ENCODE measurements at regions not wholly inside any gene's neighbourhood (a gene's known extent, or its start where the extent isn't known, plus 50 kb on each side); places are given as distances from the start of the nearest gene placed in this dataset.

DNA sequence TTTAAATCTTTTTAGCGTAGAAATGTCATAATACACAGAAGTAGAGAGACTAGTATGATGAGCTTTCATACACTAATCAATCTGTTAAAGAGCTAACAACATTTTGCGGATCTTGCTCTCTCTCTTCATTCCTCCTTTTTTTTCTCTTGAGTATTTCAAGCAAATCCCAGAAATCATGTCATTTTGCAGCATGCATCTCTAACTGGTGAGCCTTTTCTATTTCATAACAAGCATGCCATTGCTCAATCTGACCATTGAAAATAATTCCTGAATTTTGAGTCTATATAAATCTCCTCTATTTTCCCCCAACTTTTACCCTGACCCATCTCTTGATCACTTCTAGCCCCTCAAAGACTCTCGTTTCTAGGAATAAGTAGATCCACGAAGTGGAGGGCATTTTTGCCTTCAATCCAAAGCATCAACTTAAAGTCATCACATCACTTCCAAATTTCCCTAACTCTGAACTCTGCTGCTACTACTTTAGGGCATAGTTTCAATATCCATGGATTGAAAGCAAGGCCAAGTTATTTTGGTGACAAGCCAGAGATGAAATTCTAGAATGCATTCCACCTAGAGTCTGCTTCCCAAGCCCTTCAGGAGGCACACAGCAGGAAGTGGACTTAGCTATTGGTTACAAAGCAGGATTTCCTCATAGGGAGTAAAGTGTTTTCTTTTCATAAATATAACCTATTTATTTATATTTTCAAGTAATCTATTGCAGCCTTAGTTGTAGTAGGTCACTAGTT is 253.5 kb upstream of the ZPLD1 start:
- no peak for DNase-seq (ENCODE audit: low read depth in 2 of 2)

- DNase-seq (ENCODE audit: low read depth in 2 of 2): no peak
Observed at GRCh38 chr3:102182162-102182561, 252.7 kb upstream of the ZPLD1 start.

- DNase-seq (ENCODE audit: low read depth in 2 of 2): no peak
Observed at GRCh38 chr3:102183186-102183585, 251.6 kb upstream of the ZPLD1 start.

DNA sequence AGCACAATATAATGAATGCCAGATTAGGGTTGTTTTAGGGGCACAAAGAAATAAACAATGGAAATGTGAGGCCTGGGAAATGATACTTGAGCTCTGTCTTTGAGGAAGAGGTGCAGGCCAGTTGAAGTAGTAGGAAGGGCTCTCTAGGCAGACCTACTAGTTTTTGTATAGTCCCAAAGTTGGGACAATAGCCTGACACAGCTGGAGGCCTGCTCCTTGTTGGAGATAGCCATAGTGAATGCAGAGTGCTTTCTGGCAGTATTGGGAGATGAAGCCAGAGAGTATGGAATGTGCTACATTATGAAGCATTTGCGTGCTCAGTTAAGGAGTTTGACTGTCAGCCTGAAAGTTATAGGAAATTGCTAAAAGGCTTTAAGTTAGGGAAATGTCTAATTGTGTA is 251.2 kb upstream of the ZPLD1 start:
- DNase-seq (ENCODE audit: low read depth in 2 of 2): no peak

- DNase-seq (ENCODE audit: low read depth in 2 of 2): no peak
Observed at GRCh38 chr3:102189541-102189940, 245.3 kb upstream of the ZPLD1 start.

- DNase-seq (ENCODE audit: low read depth in 2 of 2): no peak
Observed at GRCh38 chr3:102189956-102190723, 244.7 kb upstream of the ZPLD1 start.

DNA sequence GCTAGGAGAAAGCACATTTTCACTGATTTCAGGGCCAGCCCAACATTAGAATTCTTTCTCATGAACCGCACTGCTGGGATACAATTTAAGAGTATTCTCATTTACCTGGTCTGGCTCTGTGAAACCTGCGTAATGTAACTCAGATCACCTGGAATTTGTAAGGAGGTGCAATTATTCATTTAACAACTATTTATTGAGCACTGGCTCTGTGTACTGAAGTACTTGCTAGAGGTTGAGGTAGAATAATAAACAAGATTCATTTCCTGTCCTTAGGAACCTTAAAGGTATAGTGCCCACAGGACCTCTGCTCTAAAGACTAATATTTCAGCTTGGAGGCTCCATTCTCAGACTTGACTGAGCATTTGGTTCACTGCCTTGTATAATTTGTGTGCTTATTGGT is 242.2 kb upstream of the ZPLD1 start:
- no peak for DNase-seq (ENCODE audit: low read depth in 2 of 2)

- no peak for DNase-seq (ENCODE audit: low read depth in 2 of 2)
Observed at GRCh38 chr3:102193255-102193654, 241.6 kb upstream of the ZPLD1 start.

DNA sequence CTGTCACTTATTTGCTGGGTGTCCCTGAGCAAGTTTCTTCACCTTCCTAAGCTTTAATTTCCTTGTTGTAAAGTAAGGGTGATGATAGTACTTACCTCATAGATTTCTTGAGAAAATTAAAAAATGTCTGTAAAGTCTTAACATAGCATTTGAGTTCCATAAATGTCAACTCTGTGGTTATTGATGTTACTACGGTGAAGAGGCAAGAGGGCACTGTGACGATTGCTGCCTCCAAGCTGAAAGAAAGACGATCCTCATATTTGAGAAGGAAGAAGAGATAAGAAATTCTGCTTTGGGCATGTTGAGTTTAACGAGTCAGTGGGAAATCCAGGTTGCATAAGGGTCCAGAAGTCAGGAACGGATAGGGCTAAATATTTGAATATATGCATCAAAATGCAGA is 240.8 kb upstream of the ZPLD1 start:
- no peak for DNase-seq (ENCODE audit: low read depth in 2 of 2)

DNA sequence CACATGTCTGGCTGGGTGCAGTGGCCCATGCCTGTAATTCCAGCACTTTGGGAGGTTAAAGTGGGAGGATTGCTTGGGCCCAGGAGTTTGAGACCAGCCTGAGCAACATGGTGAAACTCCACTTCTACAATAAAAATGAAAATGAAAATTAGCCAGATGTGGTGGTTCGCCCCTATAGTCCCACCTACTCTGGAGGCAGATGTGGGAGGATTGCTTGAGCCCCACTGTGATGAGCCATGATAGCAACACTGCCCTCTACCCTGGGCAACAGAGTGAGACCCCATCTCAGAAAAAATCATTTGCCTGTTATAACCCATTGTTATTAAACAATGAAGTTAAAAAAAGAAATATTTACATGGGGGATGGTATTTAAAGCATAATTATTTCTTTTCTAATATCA is 240.1 kb upstream of the ZPLD1 start:
- no peak for DNase-seq (ENCODE audit: low read depth in 2 of 2)

- DNase-seq (ENCODE audit: low read depth in 2 of 2): no peak
Observed at GRCh38 chr3:102195198-102195948, 239.4 kb upstream of the ZPLD1 start.

GRCh38 chr3:102200126-102200525 is 234.7 kb upstream of the ZPLD1 start:
- no peak for DNase-seq (ENCODE audit: low read depth in 2 of 2)

DNA sequence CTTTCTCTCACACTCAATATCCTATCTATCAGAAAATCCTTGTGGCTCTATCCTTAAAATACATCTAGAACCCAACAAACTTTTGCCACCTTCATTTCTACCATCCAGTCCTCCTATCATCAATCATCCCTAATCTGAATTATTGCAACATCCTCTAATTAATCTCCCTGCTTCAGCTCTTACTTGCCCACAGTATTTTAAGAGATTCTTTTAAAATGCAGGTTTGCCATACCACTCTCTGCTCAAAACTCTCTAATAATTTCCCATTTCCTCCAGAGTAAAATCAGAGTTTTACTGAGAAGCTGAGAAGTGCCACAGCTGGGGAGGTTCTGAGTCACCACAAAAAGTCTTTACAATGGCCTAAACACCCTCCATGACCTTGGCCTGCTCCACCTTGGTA is 234.3 kb upstream of the ZPLD1 start:
- no peak for DNase-seq (ENCODE audit: low read depth in 2 of 2)

GRCh38 chr3:102205647-102206046 is 229.2 kb upstream of the ZPLD1 start:
- DNase-seq (ENCODE audit: low read depth in 2 of 2): no peak

GRCh38 chr3:102206511-102207031 is 228.2 kb upstream of the ZPLD1 start:
- no peak for DNase-seq (ENCODE audit: low read depth in 2 of 2)

- no peak for DNase-seq (ENCODE audit: low read depth in 2 of 2)
Observed at GRCh38 chr3:102207151-102207571, 227.7 kb upstream of the ZPLD1 start.

GRCh38 chr3:102215166-102215565 is 219.6 kb upstream of the ZPLD1 start:
- no peak for DNase-seq (ENCODE audit: low read depth in 2 of 2)

GRCh38 chr3:102223132-102223531 is 211.7 kb upstream of the ZPLD1 start:
- DNase-seq (ENCODE audit: low read depth in 2 of 2): no peak

DNA sequence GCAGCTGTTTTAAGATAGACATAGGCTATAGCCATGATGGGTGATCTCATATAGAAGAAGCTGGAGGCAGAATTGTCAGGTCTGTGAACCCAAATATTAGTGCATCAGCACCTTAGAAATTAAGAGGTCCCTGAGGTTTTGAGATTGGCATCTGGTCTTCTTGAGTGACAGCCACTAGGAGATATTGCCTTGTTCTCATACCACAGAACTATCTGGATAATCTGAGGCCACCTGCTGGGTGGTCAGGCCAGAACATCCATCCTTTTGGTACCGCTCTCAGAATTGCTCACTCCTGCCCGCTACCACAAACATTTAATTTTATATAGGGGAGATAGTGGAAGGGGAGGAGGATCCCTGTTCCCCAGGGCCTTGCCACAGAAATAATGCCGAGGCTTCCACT is 210.6 kb upstream of the ZPLD1 start:
- no peak for DNase-seq (ENCODE audit: low read depth in 2 of 2)

DNA sequence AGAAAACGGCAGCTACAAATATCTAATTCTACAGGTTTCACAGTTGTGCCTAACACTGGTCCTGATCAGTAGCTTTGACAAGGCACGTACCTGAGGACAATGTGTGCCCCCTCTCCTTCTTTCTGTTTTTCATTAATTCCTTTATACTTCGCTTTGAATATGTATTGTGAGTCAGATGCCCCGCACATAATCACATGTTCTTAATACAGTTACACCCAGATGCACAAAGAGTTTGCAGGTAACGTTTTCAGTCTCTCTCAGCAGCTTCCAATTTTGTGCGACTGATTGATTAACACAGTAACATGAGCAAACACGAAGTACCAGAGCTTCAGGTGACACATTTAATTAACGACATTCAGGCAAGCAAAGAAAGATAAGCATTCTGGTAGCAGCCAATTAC is 209.8 kb upstream of the ZPLD1 start:
- no peak for DNase-seq (ENCODE audit: low read depth in 2 of 2)

DNA sequence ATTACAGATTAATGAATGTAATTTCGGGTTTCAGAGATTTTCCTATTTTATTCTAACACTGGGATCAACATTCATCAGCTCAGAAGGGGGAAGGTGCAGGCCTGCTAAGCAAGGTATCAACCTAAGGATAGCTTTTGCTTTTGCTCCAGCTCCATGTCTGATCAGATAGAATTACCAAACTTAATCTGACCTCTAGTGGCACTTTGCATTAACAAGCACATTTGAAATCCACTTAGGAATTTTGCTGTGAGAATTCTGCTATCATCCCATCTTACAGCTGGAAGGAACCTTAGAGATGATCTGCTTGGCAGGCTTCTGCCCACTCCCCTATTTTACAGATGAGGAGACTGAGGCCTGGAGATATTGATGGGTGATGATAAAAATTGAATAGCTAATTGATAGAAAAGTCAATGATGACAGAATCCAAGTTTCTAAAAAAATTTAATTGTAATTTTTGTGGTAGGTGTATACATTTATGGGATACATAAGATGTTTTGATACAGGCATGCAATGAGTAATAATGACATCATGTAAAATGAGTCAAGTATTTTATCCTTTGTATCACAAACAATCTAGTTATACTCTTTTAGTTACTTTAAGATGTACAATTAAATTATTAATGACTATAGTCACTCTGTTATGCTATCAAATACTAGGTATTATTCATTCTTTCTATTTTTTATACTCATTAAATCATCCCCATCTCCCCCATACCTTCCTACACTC is 209.2 kb upstream of the ZPLD1 start:
- no peak for DNase-seq (ENCODE audit: low read depth in 2 of 2)

GRCh38 chr3:102226463-102226862 is 208.4 kb upstream of the ZPLD1 start:
- no peak for DNase-seq (ENCODE audit: low read depth in 2 of 2)

Data from stimulated activated CD8-positive, alpha-beta memory T cell treated with anti-CD3 and anti-CD28 coated beads, Interleukin-15, amount 100 ng/mL, for 48 hours (primary cell).